ENCODE measurements at regions not wholly inside any gene's neighbourhood (a gene's known extent, or its start where the extent isn't known, plus 50 kb on each side); places are given as distances from the start of the nearest gene placed in this dataset.

DNA sequence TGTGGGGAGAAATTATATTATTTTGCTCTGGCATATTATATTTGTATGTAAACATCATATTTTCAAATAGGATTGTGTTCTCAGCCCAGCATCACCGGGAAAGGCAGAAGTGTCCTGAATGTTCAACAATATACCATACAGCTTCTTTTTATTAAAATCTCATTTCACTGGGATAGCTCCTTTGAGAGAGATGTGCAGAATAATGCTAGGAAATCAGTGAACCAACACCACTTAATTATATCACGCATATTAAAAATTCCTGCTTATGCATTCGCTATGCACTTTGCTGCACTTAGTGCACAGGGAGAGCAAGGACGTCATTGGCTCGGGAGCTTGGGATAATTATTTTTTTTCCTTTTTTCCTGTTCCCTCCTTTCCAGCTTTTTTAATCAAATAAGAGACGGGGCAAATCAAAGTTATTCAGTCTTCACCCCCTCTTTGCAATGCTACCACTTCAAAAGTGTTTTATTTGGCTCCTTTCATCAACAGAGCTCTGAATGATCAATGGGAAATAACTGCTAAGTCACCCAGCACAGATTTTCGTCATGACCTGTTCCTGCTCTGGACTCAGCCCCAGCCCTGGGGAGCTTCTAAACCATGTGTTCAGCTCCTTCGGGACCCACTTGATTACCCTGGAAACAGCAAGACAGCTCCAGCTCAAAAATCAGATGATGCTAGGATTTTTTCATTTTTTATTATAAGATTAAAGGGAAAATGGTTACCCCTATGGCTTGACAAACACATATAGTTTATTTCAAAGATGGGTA lies 165.5 kb upstream of the DUSP10 start:
- ATAC-seq (no peak), DNase-seq (peak in 1 of 2 donors; percentile 21)
- in situ Hi-C loops (cut with MboI; ENCODE audit: low sequenced_read_pairs in 4 of 4) = no loop called here
- H3K9me3 ChIP-seq = no peaks in the 10 kb centered on the region
- TF ChIP-seq, protein P1, sequence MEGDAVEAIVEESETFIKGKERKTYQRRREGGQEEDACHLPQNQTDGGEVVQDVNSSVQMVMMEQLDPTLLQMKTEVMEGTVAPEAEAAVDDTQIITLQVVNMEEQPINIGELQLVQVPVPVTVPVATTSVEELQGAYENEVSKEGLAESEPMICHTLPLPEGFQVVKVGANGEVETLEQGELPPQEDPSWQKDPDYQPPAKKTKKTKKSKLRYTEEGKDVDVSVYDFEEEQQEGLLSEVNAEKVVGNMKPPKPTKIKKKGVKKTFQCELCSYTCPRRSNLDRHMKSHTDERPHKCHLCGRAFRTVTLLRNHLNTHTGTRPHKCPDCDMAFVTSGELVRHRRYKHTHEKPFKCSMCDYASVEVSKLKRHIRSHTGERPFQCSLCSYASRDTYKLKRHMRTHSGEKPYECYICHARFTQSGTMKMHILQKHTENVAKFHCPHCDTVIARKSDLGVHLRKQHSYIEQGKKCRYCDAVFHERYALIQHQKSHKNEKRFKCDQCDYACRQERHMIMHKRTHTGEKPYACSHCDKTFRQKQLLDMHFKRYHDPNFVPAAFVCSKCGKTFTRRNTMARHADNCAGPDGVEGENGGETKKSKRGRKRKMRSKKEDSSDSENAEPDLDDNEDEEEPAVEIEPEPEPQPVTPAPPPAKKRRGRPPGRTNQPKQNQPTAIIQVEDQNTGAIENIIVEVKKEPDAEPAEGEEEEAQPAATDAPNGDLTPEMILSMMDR (IDR thresholded peaks at IDR 0.05 in 4 of 5, conservative IDR thresholded peaks at IDR 0.05 in 1 of 5) = no peak
- no peak for TF ChIP-seq POLR2A (IDR thresholded peaks at IDR 0.05)
- H3K4me1 ChIP-seq = no peaks in the 10 kb centered on the region
- no peaks in the 10 kb centered on the region for H3K27me3 ChIP-seq
- H3K4me3 ChIP-seq = no peak overlapping the region
- no peaks in the 10 kb centered on the region for H3K36me3 ChIP-seq
- intact Hi-C loops (cut with DNase I; ENCODE audit: low total_unique reads) = no loop called here
- H3K27ac ChIP-seq = no peak overlapping the region

DNA sequence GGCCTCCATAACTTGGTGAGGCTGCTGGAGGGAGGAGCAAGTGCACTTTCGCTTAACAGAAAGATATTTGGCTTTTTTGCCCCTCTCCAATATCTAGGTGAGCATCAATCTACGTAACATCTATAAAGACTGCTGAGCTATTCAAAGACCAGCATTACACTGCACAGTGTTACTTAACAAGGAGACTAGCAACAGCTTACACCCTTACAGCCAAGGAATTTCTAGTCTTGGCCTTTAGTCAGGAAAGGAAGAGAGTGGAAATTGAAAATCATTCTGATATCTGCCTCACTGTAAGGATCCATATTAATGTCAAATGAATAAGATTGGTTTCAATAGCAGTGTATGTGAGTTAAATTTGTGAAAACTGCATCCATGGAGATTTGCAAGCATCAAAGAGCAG lies 163.9 kb upstream of the DUSP10 start:
- no peaks in the 10 kb centered on the region for H3K36me3 ChIP-seq
- no peaks in the 10 kb centered on the region for H3K9me3 ChIP-seq
- no peaks in the 10 kb centered on the region for H3K4me1 ChIP-seq
- intact Hi-C loops (cut with DNase I; ENCODE audit: low total_unique reads) = no loop called here
- in situ Hi-C loops (cut with MboI; ENCODE audit: low sequenced_read_pairs in 4 of 4) = no loop called here
- DNase-seq = no peak
- H3K4me3 ChIP-seq = no peak overlapping the region
- no peak overlapping the region for H3K27ac ChIP-seq
- no peaks in the 10 kb centered on the region for H3K27me3 ChIP-seq
- no peak for ATAC-seq
- no peak for TF ChIP-seq POLR2A (IDR thresholded peaks at IDR 0.05)
- TF ChIP-seq, protein P1 (IDR thresholded peaks at IDR 0.05 in 4 of 5, conservative IDR thresholded peaks at IDR 0.05 in 1 of 5) = no peak

DNA sequence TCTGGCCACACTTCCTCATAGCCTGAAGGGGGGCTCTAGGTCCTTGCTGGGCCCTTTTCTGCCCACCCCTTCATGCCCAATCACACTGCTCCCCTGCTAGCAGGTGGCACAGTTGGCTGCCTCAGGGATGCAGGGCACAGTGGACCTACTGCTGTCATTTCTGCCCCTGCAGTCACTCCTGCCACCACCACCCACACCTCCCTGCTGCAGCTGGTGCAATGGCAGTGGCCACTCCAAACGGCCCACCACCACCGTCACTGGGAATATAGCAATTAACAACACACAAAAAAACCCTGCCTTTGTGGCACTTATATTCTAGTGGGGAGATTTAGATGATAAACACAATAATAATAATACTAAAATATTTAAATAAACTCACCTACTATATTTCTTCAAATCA lies 162.4 kb upstream of the DUSP10 start:
- H3K36me3 ChIP-seq = no peaks in the 10 kb centered on the region
- no peaks in the 10 kb centered on the region for H3K9me3 ChIP-seq
- no peak for ATAC-seq
- intact Hi-C loops (cut with DNase I; ENCODE audit: low total_unique reads) (no loop called here), in situ Hi-C loops (cut with MboI; ENCODE audit: low sequenced_read_pairs in 4 of 4) (no loop called here)
- no peaks in the 10 kb centered on the region for H3K4me1 ChIP-seq
- no peak overlapping the region for H3K4me3 ChIP-seq
- no peaks in the 10 kb centered on the region for H3K27me3 ChIP-seq
- no peak for DNase-seq
- H3K27ac ChIP-seq = no peak overlapping the region
- no peak for TF ChIP-seq POLR2A (IDR thresholded peaks at IDR 0.05)
- TF ChIP-seq, protein P1 (IDR thresholded peaks at IDR 0.05 in 4 of 5, conservative IDR thresholded peaks at IDR 0.05 in 1 of 5) = no peak

DNA sequence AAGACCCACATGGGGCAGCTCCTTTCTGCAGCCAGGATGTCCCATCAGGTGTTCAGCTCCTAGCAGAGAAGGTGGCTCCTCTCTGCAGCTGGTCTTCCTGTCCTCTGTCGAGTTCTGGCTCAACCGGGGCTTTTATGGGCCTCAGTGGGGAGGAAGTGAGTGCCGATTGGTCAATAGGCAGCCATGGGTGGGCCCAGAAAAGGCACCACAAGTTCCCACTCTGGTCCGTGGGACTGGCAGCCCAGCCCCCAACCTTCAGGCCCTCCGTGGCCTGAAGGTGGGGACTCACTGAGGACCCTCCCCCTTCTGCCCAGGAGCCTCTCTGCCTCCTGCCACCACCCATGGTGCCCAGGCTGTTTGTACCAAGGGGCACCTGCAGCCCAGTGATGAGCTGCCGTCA lies 161.7 kb upstream of the DUSP10 start:
- no peak overlapping the region for H3K27ac ChIP-seq
- DNase-seq (no peak), ATAC-seq (no peak)
- intact Hi-C loops (cut with DNase I; ENCODE audit: low total_unique reads) (no loop called here), in situ Hi-C loops (cut with MboI; ENCODE audit: low sequenced_read_pairs in 4 of 4) (no loop called here)
- H3K4me3 ChIP-seq = no peak overlapping the region
- no peaks in the 10 kb centered on the region for H3K36me3 ChIP-seq
- no peaks in the 10 kb centered on the region for H3K9me3 ChIP-seq
- no peaks in the 10 kb centered on the region for H3K27me3 ChIP-seq
- H3K4me1 ChIP-seq = no peaks in the 10 kb centered on the region
- TF ChIP-seq, protein P1 (IDR thresholded peaks at IDR 0.05 in 4 of 5, conservative IDR thresholded peaks at IDR 0.05 in 1 of 5) = no peak
- no peak for TF ChIP-seq POLR2A (IDR thresholded peaks at IDR 0.05)

DNA sequence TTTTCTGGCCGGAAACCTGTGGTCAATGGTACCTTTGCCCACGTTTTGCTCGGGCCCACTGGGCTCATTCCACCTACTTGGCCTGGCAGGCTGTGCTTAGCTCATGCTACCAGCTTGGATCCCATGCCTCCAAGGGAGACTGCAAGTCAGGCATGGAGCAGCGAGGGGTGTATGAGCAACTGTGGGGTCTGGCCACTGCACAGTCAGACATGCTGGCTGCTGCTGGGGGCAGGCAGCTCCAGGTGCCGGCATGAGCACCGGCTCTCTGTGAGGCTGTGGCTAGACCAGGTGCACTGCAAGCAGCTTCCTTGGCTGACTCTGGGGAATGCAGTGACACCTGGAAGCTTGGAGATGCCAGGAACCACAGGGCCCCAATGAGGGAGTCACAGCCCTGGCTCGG lies 161.1 kb upstream of the DUSP10 start:
- no peaks in the 10 kb centered on the region for H3K27me3 ChIP-seq
- no peak for ATAC-seq
- no peak overlapping the region for H3K4me3 ChIP-seq
- no peaks in the 10 kb centered on the region for H3K36me3 ChIP-seq
- H3K4me1 ChIP-seq = no peaks in the 10 kb centered on the region
- in situ Hi-C loops (cut with MboI; ENCODE audit: low sequenced_read_pairs in 4 of 4) = no loop called here
- no peak for DNase-seq
- no peak overlapping the region for H3K27ac ChIP-seq
- intact Hi-C loops (cut with DNase I; ENCODE audit: low total_unique reads) = no loop called here
- no peaks in the 10 kb centered on the region for H3K9me3 ChIP-seq
- TF ChIP-seq POLR2A (IDR thresholded peaks at IDR 0.05) = no peak
- TF ChIP-seq, protein P1 (IDR thresholded peaks at IDR 0.05 in 4 of 5, conservative IDR thresholded peaks at IDR 0.05 in 1 of 5) = no peak
